Inflammatory macrophage (primary cell): ENCODE measurements at regions not wholly inside any gene's neighbourhood (a gene's known extent, or its start where the extent isn't known, plus 50 kb on each side); places are given as distances from the start of the nearest gene placed in this dataset.
"Not testable (repeated sequence)": the region's sequence is repeated elsewhere in the genome, so short reads cannot be mapped to it uniquely, and the experiment has no call there.

Experiments used
- DNase-seq, 2 donors: peaks; one replicate each; pipeline ENCODE4 v3.0.0-alpha.2; 2020 to 2022

DNA sequence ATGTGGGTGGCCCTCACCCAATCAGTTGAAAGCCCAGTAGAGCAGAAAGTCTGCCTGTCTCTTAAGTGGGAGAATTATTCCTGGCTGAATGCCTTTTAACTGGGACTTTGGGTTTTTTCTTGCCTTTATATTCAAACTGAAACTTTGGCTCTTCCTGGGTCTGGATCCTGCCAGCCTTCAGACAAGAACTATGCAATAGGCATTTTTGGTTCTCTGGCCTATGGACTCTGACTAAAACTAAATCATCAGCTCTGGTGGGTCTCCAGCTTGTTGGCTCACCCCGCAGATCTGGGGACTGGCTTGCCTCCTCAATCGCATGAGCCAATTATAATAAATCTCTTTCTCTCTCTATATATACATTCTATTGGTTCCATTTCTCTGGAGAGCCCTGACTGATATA lies 173.0 kb upstream of the IGF1 start:
- no peak for DNase-seq

DNA sequence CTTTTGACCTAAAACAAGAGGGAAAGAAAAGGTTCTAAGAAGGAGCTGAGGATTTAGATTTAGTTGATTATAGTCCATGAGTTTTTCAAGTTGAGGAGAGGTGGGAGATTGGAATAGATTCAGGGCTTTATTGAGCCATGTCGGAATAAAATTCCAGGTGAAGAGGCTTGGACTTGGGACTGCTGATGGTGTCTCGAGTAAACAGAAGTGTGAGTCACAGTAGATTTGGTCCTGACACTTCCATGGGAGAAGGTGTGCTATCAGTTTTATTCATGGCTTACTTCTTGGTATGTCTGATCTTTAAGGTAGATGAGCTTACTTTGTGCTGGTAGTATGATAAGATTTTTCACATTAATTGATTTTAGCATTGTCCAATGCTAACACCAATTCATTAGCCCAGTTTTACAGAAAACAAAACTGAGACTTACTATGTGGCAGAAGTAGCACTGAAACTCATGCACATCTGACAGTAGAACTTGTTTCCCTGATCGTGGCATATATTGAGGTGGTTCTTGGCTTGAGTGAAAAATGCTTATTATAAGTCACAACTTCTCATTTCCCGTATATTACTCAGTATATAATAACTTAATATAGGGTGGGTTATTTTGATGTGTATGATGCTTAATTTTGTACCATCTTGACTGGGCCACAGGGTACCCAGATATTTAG lies 172.4 kb upstream of the IGF1 start:
- DNase-seq: no peak

- no peak for DNase-seq
Observed at GRCh38 chr12:102645968-102646367, 165.6 kb upstream of the IGF1 start.

- DNase-seq: no peak
Observed at GRCh38 chr12:102643879-102644575, 163.7 kb upstream of the IGF1 start.

- DNase-seq: no peak
Observed at GRCh38 chr12:102642199-102642598, 161.8 kb upstream of the IGF1 start.

DNA sequence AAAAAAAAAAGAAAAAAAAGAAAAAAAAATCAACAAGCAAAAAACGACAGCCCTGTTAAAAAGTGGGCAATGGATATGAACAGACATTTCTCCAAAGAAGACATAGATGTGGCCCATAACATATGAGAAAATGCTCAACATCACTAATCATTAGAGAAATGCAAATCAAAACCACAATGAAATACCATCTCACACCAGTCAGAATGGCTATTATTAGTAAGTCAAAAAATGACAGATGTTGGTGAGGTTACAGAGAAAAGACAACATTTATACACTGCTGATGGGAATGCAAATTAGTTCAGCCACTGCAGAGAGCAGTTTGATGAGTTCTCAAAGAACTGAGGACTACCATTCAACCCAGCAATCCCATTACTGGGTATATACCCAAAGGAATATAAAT lies 160.3 kb upstream of the IGF1 start:
- DNase-seq: not testable (repeated sequence)

- DNase-seq: no peak
Observed at GRCh38 chr12:102638777-102639176, 158.4 kb upstream of the IGF1 start.

GRCh38 chr12:102633981-102634605 lies 153.7 kb upstream of the IGF1 start:
- no peak for DNase-seq

GRCh38 chr12:102631274-102631673 lies 150.9 kb upstream of the IGF1 start:
- no peak for DNase-seq

- no peak for DNase-seq
Observed at GRCh38 chr12:102629262-102629888, 149.0 kb upstream of the IGF1 start.

DNA sequence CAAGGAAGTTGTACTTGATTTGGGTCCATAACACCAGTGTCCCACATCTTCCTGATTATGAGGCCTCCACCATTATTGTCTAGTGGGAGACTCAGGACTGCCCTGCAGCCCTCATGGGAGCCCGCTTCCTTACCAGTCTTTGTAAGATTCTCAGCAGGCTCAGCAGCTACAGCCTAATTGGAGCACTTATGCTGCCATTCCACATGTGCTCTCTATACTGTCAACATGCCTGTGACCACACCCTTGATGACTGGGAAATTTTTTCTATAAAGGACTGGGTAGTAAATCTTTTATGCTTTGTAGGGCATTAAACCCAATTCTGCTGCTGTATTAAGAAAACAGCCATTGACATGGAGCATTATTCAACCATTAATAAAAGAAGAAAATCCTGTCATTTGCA lies 145.5 kb upstream of the IGF1 start:
- no peak for DNase-seq

DNA sequence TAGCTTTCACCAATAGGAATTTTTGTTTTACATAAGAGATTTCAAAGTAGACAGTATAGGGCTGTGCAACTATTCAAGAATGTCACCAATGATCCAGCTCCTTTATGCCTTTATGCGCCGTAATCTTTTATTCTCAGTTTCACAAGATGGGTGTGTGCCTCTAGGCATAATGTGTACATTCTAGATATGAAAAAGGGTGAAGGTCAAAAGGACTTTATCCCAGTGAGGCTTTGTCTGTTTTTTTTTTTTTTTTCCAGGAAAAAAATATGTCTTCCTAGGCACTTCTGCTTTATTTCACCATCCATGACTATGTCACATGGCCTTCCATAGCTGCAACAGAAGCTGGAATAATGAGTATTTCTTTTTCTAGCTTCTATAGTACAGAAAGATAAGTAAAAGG lies 142.3 kb upstream of the IGF1 start:
- no peak for DNase-seq

GRCh38 chr12:102618197-102618877 lies 138.0 kb upstream of the IGF1 start:
- no peak for DNase-seq

- DNase-seq: no peak
Observed at GRCh38 chr12:102616692-102617091, 136.3 kb upstream of the IGF1 start.

DNA sequence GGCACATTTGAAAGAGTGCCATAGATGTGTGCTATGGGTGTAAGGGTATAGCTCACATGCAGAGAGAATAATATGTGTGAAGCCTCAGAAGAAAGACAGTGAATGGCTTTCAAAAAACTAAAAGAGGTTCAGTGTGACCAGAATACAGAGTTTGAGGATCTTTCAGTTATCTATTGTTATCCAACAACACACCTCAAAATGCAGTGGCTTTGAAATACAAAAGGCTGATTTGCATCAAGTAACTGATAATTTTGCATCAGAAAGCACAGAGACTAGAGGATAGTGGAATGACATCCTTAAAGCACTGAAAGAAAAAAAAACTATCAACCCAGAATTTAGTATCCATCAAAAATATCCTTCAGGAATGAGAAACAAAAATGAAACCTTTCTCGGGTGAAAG lies 131.6 kb upstream of the IGF1 start:
- DNase-seq: no peak

DNA sequence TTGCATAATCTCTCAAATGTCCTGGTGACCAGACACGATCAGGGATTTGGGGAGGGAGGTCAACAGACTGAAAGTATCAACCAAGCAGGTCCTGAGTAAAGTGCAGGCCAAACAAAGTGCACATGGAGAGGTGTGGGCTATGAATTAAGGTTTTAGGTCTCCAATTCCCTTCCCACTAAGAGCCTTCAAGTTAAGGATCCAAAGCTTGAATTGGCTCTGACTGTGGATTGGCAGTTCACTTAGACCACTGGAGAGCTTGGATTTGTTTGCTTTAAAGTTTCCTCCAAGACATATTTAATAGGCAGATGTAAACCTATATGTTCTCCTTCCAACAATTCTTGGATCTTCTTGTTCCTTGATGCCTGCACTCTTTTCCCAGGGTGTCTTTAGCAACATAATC lies 129.6 kb upstream of the IGF1 start:
- DNase-seq: no peak

DNA sequence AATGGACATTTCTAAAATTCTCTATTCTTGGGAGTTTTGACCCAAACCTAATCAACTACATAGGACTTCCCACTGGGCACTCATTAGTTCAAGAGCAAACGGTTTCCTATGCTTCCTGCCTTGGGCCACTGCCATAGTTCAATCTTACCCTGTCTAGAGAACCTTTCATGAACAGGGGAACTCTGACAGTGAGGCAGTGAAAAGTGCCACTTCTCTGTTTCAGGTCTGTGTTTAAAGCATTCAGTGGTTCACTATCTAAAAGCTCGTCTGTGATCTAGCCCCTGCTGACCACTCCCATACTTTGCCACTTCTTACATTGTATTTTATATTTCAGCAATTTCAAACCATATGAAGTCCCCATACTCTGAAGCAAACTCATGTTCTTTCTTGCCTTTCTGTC lies 122.7 kb upstream of the IGF1 start:
- no peak for DNase-seq

- no peak for DNase-seq
Observed at GRCh38 chr12:102602521-102602920, 122.2 kb upstream of the IGF1 start.

- DNase-seq: no peak
Observed at GRCh38 chr12:102601621-102602020, 121.3 kb upstream of the IGF1 start.

DNA sequence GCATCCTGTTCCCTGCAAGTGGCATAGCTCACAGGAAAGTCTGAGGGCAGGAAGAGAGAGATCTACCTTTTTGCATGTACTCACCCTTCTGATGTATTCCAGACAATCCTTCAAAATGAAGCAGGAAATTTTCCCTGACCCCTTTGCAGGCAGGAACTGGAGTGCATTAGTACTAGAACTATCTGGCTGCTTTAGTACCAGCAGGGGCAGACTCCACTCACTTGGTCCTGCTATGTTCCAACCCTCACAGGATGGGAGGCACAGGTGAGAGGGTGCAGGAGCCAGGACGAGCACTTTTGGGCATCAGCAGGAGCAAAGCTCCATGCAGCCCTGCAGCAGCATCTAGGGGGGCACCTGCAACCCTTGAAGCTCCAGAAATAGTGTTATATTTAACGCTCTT lies 116.3 kb upstream of the IGF1 start:
- DNase-seq: no peak

GRCh38 chr12:102596031-102596430 lies 115.7 kb upstream of the IGF1 start:
- no peak for DNase-seq

DNA sequence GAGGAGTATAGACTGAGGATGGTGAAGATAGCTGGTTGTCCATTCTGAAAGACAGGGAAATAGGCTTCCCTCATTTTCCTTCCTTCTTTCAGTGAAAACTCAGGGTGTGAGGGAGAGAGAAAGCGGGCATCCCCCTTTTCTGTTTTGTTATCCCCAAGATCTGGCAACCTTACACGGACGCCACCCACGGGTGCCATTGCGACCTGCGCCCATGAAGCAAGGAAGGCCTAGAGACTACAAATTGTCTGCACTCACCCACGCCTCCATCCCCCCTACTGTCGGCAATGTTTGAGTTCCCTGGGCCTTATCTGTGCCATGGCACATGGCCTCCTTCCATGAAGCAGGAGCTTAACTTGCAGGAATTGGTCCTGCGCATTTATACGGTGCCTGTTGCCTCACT lies 115.0 kb upstream of the IGF1 start:
- DNase-seq: no peak

- DNase-seq: no peak
Observed at GRCh38 chr12:102593134-102593533, 112.8 kb upstream of the IGF1 start.
